ENCODE measurements at regions not wholly inside any gene's neighbourhood (a gene's known extent, or its start where the extent isn't known, plus 50 kb on each side); places are given as distances from the start of the nearest gene placed in this dataset.
"Not testable (repeated sequence)": the region's sequence is repeated elsewhere in the genome, so short reads cannot be mapped to it uniquely, and the experiment has no call there.

DNA sequence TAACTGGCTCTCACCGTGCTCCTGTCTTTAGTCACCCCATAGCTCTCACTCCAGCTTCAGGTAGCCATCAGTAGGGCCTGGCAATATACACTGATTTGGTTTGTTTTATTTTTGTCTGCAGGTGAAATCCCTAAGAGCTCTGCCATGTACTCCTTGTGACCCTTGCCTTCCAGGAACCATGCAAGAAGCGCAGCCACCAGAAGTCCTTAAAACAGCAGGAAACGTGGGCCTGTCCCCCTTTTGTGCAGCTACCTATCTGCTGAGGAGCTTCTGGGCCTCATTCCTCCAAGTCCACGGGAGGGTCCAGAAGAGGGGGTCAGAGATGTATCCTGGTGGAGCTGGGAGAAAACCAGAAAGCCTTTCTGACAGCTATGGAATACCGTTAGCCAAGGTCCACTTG, 399.1 kb downstream of the FAM72C start:
- not testable (repeated sequence) for DNase-seq

DNA sequence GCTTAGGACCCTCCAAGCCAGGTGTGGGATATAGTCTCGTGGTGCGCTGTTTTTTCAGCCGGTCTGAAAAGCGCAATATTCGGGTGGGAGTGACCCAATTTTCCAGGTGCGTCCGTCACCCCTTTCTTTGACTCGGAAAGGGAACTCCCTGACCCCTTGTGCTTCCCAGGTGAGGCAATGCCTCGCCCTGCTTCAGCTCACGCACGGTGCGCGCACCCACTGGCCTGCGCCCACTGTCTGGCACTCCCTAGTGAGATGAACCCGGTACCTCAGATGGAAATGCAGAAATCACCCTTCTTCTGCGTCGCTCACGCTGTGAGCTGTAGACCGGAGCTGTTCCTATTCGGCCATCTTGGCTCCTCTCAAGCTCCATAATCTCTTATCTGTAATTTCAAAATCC, 408.0 kb downstream of the FAM72C start:
- DNase-seq: not testable (repeated sequence)

DNA sequence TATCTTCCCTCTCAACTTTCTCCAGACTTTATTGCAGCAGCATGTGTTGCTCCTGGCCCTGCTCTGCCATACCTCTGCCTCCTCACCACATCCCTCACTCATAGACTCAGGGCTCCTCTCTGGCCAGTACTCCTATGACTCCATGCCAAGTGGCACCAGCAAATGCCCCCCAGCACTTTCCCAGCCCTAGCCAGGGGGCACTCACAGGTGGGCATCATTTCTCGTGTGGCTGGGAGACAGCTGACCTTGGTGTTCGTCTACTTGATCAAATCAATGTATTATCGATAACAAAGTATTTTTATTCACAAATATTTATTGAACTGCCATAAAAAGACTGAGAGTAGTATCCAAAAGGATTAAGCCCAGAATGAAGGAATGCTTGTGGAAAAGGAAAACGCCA, 418.2 kb downstream of the FAM72C start:
- DNase-seq: no peak

DNA sequence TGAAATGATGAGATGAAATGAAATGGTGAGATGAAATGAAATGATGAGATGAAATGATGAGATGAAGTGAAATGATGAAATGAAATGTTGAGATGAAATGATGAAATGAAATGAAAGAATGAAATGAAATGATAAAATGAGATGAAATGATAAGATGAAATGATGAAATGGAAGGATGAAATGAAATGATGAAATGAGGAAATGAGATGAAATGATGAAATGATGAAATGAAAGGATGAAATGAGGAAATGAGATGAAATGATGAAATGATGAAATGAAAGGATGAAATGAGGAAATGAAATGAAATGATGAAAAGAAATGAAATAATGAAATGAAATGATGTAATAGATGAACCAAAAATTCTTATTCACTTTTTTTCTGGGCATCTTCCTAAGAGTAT, 467.1 kb downstream of the FAM72C start:
- DNase-seq: not testable (repeated sequence)

DNA sequence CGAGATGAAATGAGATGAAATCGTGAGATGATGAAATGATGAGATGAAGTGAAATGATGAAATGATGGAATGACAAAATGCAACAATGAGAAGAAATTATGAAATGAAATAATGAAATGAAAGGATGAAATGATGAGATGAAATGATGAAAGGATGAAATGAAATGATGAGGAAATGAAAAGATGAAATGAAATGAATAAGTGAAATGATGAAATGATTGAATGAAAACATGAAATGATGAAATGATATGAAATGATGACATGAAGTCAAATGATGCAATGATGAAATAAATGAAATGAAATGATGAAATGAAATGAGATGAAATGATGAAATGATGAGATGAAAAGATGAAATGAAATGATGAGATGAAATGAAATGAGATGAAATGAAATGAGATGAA, 467.7 kb downstream of the FAM72C start:
- DNase-seq: not testable (repeated sequence)

DNA sequence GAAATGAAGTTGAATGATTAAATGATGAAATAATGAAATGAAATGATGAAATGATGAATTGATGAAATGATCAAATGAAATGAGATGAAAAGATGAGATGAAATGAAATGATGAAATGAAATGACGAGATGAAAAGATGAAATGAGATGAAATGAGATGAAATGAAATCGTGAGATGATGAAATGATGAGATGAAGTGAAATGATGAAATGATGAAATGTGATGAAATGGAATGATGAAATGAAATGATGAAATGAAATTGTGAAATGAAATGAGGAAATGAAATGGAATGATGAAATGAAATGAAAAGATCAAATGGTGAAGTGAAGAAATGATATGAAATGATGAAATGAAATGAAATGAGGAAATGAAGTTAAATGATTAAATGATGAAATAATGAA, 468.7 kb downstream of the FAM72C start:
- DNase-seq: not testable (repeated sequence)

DNA sequence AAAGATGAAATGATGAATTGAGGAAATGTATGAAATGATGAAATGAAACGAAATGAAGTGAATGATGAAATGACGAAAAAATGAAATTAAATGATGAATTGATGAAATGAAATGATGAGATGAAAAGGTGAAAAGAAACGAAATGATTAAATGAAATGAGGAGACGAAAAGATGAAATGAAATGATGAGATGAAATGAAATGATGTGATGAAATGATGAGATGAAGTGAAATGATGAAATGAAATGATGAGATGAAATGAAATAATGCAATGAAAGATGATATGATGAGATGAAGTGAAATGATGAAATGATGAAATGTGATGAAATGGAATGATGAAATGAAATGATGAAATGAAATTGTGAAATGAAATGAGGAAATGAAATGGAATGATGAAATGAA, 469.7 kb downstream of the FAM72C start:
- DNase-seq: not testable (repeated sequence)

DNA sequence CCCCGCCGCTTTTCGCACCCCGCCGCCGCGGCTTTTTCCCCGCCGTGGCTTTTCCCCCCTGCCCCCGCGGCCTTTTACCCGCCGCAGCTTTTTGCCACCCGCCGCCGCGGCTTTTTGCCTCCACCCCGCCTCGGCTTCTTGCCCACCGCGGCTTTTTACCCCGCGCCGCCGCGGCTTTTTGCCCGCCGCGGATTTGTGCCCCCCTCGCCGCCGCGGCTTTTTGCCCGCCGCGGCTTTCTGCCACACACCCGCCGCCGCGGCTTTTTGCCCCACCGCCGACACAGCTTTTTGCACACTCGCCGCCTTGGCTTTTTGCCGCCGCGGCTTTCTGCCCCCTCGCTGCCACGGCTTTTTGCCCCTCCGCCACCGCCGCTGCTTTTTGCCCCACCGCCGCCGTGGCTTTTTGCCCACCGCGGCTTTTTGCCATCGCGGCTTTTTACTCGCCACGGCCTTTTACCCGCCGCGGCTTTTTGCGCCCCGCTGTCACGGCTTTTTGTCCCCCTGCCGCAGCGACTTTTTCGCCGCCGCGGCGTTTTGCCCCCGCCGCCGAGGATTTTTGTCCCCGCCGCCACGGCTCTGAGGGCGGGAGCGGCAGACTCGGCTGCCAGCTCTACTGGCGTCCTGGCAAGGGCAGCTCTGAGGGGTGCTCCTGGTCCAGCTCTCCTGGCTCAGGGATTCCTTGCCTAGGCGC, 473.6 kb downstream of the FAM72C start:
- not testable (repeated sequence) for DNase-seq

DNA sequence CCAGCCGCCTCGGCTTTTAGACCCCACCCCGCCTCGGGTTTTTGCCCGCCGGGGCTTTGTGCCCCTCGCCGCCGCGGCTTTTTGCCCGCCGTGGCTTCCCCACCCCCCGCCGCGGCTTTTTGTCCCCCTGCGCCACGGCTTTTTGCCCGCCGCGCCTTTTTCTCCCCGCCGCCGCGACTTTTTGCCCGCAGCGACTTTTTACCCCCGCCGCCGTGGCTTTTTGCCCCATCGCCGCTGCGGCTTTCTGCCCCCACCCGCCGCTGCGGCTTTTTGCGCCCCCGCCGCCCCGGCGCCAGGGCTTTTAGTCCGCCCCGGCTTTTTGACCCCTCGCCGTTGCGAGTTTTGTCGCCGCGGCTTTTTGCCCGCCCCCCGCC, 474.4 kb downstream of the FAM72C start:
- no peak for DNase-seq

DNA sequence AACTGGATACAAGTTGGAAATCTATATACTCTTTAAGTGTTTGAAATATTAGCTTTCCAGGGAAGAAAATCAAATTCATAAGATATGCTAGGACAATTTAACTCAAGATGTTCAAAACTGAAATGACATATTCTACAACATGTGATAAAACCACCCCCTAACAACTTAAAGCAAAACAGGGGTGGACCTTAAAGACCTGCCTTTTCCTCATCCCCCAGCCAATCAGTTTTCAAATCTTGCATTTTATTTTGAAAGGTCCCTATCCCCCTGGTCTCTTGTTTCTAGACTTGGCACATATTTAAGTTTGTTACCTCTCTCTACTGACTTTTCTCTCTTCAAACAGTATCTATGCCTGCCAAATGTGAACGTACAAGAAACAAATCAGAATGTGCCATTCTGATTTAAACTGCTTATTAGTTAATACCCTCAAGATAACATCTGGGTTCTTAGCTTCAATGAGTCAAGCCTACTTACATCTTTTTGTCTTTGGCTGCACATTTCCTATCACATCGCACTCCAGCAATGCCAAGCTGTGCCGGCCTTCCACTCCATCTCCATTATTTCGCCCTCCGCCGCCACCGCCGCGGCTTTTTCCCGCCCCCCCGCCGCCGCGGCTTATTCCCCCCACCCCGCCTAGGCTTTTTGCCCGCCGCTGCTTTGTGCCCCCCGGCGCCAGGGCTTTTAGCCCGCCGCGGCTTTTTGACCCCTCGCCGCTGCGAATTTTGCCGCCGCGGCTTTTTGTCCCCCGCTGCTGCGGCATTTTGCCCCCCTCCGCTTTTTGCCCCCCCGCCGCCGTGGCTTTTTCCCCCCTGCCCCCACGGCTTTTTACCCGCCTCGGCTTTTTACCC, 475.0 kb downstream of the FAM72C start:
- DNase-seq: not testable (repeated sequence)

All from CD4-positive, alpha-beta T cell treated with Interleukin-4 for 1 hour (primary cell).